Liver (tissue), 7 donors: ENCODE measurements at regions not wholly inside any gene's neighbourhood (a gene's known extent, or its start where the extent isn't known, plus 50 kb on each side); places are given as distances from the start of the nearest gene placed in this dataset.

Experiments
- DNase-seq: peaks from one replicate; pipeline ENCODE4 v3.0.0-alpha.2; 2017; ENCODE audit warnings: low spot score
- H3K27ac ChIP-seq, 2 donors: one replicate each; pipeline ENCODE4 v1.7.0; 2013; ENCODE audit warnings: inconsistent platforms in 2 of 2, low read length in 2 of 2, control low read depth in 1 of 2, low read depth in 1 of 2, mild to moderate bottlenecking in 1 of 2
- H3K27me3 ChIP-seq, 4 donors: one replicate each; pipeline versions ENCODE4 v1.6.1 to v1.7.0; 2013; ENCODE audit warnings: low read length in 3 of 4, inconsistent platforms in 1 of 4, mild to moderate bottlenecking in 1 of 4, moderate library complexity in 1 of 4; ENCODE audit not compliant: control insufficient read depth in 4 of 4, insufficient read depth in 4 of 4
- H3K36me3 ChIP-seq, 4 donors: one replicate each; pipeline versions ENCODE4 v1.6.1 to v1.7.0; 2013; ENCODE audit warnings: low read length in 3 of 4, mild to moderate bottlenecking in 3 of 4, low read depth in 1 of 4, moderate library complexity in 1 of 4; ENCODE audit not compliant: control insufficient read depth in 4 of 4, insufficient read depth in 3 of 4
- H3K4me1 ChIP-seq, 4 donors: one replicate each; pipeline versions ENCODE4 v1.6.1 to v1.7.0; 2013; ENCODE audit warnings: low read length in 3 of 4, mild to moderate bottlenecking in 3 of 4, moderate library complexity in 1 of 4; ENCODE audit not compliant: control insufficient read depth in 4 of 4, insufficient read depth in 4 of 4
- H3K4me3 ChIP-seq, 3 donors: one replicate each; pipeline versions ENCODE4 v1.6.1 to v1.7.0; 2013; ENCODE audit warnings: low read length in 3 of 3, control low read depth in 1 of 3, low read depth in 1 of 3, mild to moderate bottlenecking in 1 of 3
- H3K9ac ChIP-seq, 2 donors: one replicate each; pipeline ENCODE4 v1.7.0; 2013; ENCODE audit warnings: low read length in 2 of 2, mild to moderate bottlenecking in 2 of 2, moderate library complexity in 2 of 2, control low read depth in 1 of 2, low read depth in 1 of 2
- H3K9me3 ChIP-seq, 4 donors: one replicate each; pipeline versions ENCODE4 v1.6.1 to v1.7.0; 2013; ENCODE audit warnings: low read length in 3 of 4; ENCODE audit not compliant: control insufficient read depth in 4 of 4
- ATF3 ChIP-seq: IDR thresholded peaks from 2 replicates; pipeline ENCODE4 v1.6.1; 2016; ENCODE audit warnings: antibody characterized with exemption
- FOXA1 ChIP-seq: IDR thresholded peaks from 2 replicates; pipeline ENCODE4 v1.6.1; 2016; ENCODE audit warnings: antibody characterized with exemption
- FOXA2 ChIP-seq: IDR thresholded peaks from 2 replicates; pipeline ENCODE4 v1.6.1; 2016; ENCODE audit warnings: antibody characterized with exemption
- GABPA ChIP-seq, 2 donors: IDR thresholded peaks in 1 of 2; conservative IDR thresholded peaks in 1 of 2; 2 replicates each; pipeline ENCODE4 v1.6.1; 2016; ENCODE audit warnings: antibody characterized with exemption in 2 of 2, mild to moderate bottlenecking in 1 of 2, moderate library complexity in 1 of 2
- HNF4A ChIP-seq, 2 donors: conservative IDR thresholded peaks; 2 replicates each; pipeline ENCODE4 v1.6.1; 2016; ENCODE audit warnings: antibody characterized with exemption in 2 of 2, mild to moderate bottlenecking in 2 of 2
- HNF4G ChIP-seq: IDR thresholded peaks from 2 replicates; pipeline ENCODE4 v1.6.1; 2016; ENCODE audit warnings: antibody characterized with exemption
- JUND ChIP-seq, 2 donors: IDR thresholded peaks; 2 replicates each; pipeline ENCODE4 v1.6.1; 2016; ENCODE audit warnings: antibody characterized with exemption in 2 of 2
- NR2F2 ChIP-seq: IDR thresholded peaks from 2 replicates; pipeline ENCODE4 v1.6.1; 2016; ENCODE audit warnings: antibody characterized with exemption
- RAD21 ChIP-seq, 2 donors: IDR thresholded peaks; 2 replicates each; pipeline ENCODE4 v1.6.1; 2016; ENCODE audit warnings: antibody characterized with exemption in 2 of 2, mild to moderate bottlenecking in 2 of 2
- SP1 ChIP-seq: IDR thresholded peaks from 2 replicates; pipeline ENCODE4 v1.6.1; 2018; ENCODE audit warnings: antibody characterized with exemption, mild to moderate bottlenecking
- TAF1 ChIP-seq: conservative IDR thresholded peaks from 2 replicates; pipeline ENCODE4 v1.6.1; 2016; ENCODE audit warnings: antibody characterized with exemption, mild to moderate bottlenecking
- YY1 ChIP-seq: IDR thresholded peaks from 2 replicates; pipeline ENCODE4 v1.6.1; 2016; ENCODE audit warnings: antibody characterized with exemption, mild to moderate bottlenecking
- ZBTB33 ChIP-seq: IDR thresholded peaks from 2 replicates; pipeline ENCODE4 v1.6.1; 2016; ENCODE audit warnings: antibody characterized with exemption
- WGBS: extraction: QIAGEN DNeasy Blood & Tissue Kit; methylation state at CpG from one replicate; pipeline ENCODE4 v1.1.7; 2013; 5-methylcytosine and 5-hydroxymethylcytosine counted together
- TF ChIP-seq, protein P1 (sequence below): IDR thresholded peaks from 2 replicates; pipeline ENCODE4 v1.6.1; 2016; ENCODE audit warnings: antibody characterized with exemption
- TF ChIP-seq, protein P2 (sequence below): IDR thresholded peaks from 2 replicates; pipeline ENCODE4 v1.6.1; 2016; ENCODE audit warnings: antibody characterized with exemption, mild to moderate bottlenecking
- donor health status: healthy.
- donor health status: healthy.
- donor health status: healthy.
- donor health status: healthy.

DNA sequence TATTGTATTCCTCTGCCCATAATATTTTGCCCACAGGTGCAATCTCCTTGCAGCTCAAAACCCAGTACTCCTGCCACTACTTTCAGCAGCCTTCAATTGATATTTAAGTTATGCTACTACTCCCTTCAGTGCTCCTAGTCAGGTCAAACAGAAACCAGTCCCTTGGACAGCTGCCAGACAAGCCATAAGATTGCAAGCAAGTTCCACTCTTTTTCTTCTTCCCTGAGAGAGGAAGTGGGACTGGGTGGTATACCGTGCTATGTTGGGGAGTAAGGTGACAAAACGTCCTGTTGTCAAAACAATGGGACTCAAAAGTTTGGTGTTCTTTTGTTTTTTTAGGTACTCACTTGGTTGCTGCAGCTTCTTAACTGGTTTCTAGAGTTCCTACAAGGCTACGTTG lies 63.1 kb upstream of the FRY start:
- H3K27ac ChIP-seq, result no peak overlapping the region
- no peak for DNase-seq
- peaks cover 1 to 13% (median 10%) of the 10 kb centered on the region in 4 donors for H3K4me1 ChIP-seq
- WGBS, result 73% methylated on average over 3 of the region's 3 CpGs
- no peaks in the 10 kb centered on the region for H3K27me3 ChIP-seq
- H3K9me3 ChIP-seq, result no peaks in the 10 kb centered on the region
- H3K4me3 ChIP-seq, result no peak overlapping the region
- no peak for TF ChIP-seq RAD21 (IDR thresholded peaks at IDR 0.05)
- no peak for TF ChIP-seq SP1
- no peak for TF ChIP-seq TAF1
- TF ChIP-seq FOXA1, result no peak
- TF ChIP-seq NR2F2, result no peak
- TF ChIP-seq, protein P1, sequence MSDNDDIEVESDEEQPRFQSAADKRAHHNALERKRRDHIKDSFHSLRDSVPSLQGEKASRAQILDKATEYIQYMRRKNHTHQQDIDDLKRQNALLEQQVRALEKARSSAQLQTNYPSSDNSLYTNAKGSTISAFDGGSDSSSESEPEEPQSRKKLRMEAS, result no peak
- no peak for TF ChIP-seq GABPA (IDR thresholded peaks at IDR 0.05 in 1 of 2, conservative IDR thresholded peaks at IDR 0.05 in 1 of 2)
- no peak overlapping the region for H3K9ac ChIP-seq
- no peaks in the 10 kb centered on the region for H3K36me3 ChIP-seq

DNA sequence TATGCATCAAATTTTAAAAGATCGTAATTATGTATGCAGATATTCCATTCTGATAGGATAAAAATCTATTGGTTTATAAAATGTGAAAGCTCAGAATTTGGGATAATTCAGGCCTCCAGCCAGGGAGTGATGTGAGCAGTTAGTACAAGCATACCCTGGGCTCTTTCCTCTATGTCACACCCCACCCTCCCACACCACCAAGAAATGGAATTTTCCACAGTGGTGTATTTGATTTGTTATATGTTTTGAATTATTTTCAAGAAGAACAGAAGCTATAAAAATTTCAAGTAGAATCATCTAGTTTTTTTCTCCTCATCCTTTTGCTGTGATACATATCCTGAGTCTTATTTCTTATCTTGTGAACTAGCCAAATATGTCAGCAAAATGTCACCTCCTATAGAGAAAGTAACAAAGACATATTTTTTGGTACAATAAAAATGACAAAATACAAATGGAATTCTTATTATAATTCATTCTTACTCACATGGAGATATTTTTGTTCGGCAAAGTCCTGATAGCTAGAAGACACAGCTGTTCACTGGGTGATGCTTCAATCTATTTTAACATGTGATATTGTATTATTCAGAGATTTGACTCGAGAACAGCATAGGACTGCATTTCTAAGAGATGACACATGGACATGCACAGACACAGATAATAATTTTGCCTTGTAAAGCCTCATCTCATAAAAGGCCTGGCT lies 61.2 kb upstream of the FRY start:
- WGBS, result 69% methylated on average over 3 of the region's 3 CpGs
- H3K4me3 ChIP-seq, result no peak overlapping the region
- H3K27ac ChIP-seq, result no peak overlapping the region
- no peaks in the 10 kb centered on the region for H3K27me3 ChIP-seq
- H3K36me3 ChIP-seq, result no peaks in the 10 kb centered on the region
- TF ChIP-seq SP1 (no peak), FOXA1 (no peak), RAD21 (IDR thresholded peaks at IDR 0.05) (no peak), YY1 (no peak)
- no peak for DNase-seq
- peaks cover 2 to 16% (median 14%) of the 10 kb centered on the region in 4 donors for H3K4me1 ChIP-seq
- H3K9me3 ChIP-seq, result no peaks in the 10 kb centered on the region
- H3K9ac ChIP-seq, result no peak overlapping the region

- WGBS, result 95% methylated on average over 2 of the region's 2 CpGs
- H3K27ac ChIP-seq, result no peak overlapping the region
- H3K4me3 ChIP-seq, result no peak overlapping the region
- H3K27me3 ChIP-seq, result no peaks in the 10 kb centered on the region
- no peaks in the 10 kb centered on the region for H3K9me3 ChIP-seq
- H3K4me1 ChIP-seq, result peaks cover 4 to 11% (median 9%) of the 10 kb centered on the region in 4 donors
- TF ChIP-seq TAF1 (no peak), ZBTB33 (no peak), NR2F2 (no peak), HNF4A (conservative IDR thresholded peaks at IDR 0.05) (no peak), YY1 (no peak), HNF4G (no peak), JUND (IDR thresholded peaks at IDR 0.05) (no peak), ATF3 (no peak), RAD21 (IDR thresholded peaks at IDR 0.05) (no peak), FOXA1 (no peak), SP1 (no peak), GABPA (IDR thresholded peaks at IDR 0.05 in 1 of 2, conservative IDR thresholded peaks at IDR 0.05 in 1 of 2) (no peak), FOXA2 (no peak)
- TF ChIP-seq, protein P2, sequence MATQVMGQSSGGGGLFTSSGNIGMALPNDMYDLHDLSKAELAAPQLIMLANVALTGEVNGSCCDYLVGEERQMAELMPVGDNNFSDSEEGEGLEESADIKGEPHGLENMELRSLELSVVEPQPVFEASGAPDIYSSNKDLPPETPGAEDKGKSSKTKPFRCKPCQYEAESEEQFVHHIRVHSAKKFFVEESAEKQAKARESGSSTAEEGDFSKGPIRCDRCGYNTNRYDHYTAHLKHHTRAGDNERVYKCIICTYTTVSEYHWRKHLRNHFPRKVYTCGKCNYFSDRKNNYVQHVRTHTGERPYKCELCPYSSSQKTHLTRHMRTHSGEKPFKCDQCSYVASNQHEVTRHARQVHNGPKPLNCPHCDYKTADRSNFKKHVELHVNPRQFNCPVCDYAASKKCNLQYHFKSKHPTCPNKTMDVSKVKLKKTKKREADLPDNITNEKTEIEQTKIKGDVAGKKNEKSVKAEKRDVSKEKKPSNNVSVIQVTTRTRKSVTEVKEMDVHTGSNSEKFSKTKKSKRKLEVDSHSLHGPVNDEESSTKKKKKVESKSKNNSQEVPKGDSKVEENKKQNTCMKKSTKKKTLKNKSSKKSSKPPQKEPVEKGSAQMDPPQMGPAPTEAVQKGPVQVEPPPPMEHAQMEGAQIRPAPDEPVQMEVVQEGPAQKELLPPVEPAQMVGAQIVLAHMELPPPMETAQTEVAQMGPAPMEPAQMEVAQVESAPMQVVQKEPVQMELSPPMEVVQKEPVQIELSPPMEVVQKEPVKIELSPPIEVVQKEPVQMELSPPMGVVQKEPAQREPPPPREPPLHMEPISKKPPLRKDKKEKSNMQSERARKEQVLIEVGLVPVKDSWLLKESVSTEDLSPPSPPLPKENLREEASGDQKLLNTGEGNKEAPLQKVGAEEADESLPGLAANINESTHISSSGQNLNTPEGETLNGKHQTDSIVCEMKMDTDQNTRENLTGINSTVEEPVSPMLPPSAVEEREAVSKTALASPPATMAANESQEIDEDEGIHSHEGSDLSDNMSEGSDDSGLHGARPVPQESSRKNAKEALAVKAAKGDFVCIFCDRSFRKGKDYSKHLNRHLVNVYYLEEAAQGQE, result no peak
- TF ChIP-seq, protein P1, result no peak
- no peak overlapping the region for H3K9ac ChIP-seq
- H3K36me3 ChIP-seq, result no peaks in the 10 kb centered on the region
- DNase-seq, result no peak
These were observed 59.1 kb upstream of the FRY start for GRCh38 chr13:31972453-31972852.
